Coronary artery (tissue), 2 donors: ENCODE measurements at regions not wholly inside any gene's neighbourhood (a gene's known extent, or its start where the extent isn't known, plus 50 kb on each side); places are given as distances from the start of the nearest gene placed in this dataset.

ENCODE experiments used
- DNase-seq: peaks from one replicate; pipeline ENCODE4 v3.0.0-alpha.2; 2017; ENCODE audit warnings: low spot score
- H3K27ac ChIP-seq, 2 donors: fragments of 200-600 bp; sonication (generic); one replicate each; pipeline ENCODE4 v1.5.1; 2016 to 2019
- H3K4me3 ChIP-seq: fragments of 200-600 bp; sonication (generic); 2 replicates; pipeline ENCODE4 v1.5.1; 2016; ENCODE audit warnings: mild to moderate bottlenecking, moderate library complexity
- CTCF ChIP-seq: fragments of 200-600 bp; sonication (generic); IDR thresholded peaks from one replicate; pipeline ENCODE4 v1.5.1; 2019; ENCODE audit warnings: antibody characterized with exemption

DNA sequence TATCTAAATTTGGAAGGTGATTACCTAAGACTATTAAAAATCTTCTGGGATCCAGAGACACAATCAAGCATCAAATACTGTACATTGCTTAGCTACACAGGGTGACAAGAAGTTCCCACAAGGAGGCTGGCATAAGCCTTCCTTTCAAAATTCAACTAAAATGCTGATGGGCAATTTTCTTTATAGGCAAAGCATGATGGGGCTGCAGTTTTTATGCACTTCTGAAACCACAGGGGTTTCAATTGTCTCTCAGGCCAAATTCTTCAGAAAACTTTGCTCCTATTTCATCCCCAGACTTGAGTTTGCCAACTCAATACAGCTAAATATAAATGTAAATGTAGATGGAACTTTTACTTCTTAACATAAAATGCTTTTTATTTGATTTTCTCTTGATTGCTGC is 241.6 kb downstream of the ZPLD1 start:
- Histone ChIP-seq H3K4me3 (no peak overlapping the region), H3K27ac (no peak overlapping the region)
- DNase-seq: no peak
- no peak for TF ChIP-seq CTCF

GRCh38 chr3:102682741-102683140 is 247.9 kb downstream of the ZPLD1 start:
- TF ChIP-seq CTCF: no peak
- no peak overlapping the region for H3K27ac ChIP-seq
- no peak overlapping the region for H3K4me3 ChIP-seq
- DNase-seq: no peak

- no peak for DNase-seq
- no peak overlapping the region for H3K4me3 ChIP-seq
- TF ChIP-seq CTCF: no peak
- no peak overlapping the region for H3K27ac ChIP-seq
Measured at GRCh38 chr3:102686792-102687191, 252.0 kb downstream of the ZPLD1 start.

GRCh38 chr3:102687851-102688555 is 253.2 kb downstream of the ZPLD1 start:
- H3K4me3 ChIP-seq: no peak overlapping the region
- TF ChIP-seq CTCF: no peak
- no peak overlapping the region for H3K27ac ChIP-seq
- DNase-seq: no peak

GRCh38 chr3:102688556-102688930 is 253.7 kb downstream of the ZPLD1 start:
- TF ChIP-seq CTCF: no peak
- no peak for DNase-seq

GRCh38 chr3:102691507-102691906 is 256.7 kb downstream of the ZPLD1 start:
- TF ChIP-seq CTCF: no peak
- H3K27ac ChIP-seq: no peak overlapping the region

More at GRCh38 chr3:102688556-102688930, 253.7 kb downstream of the ZPLD1 start:
- Histone ChIP-seq H3K4me3 (no peak overlapping the region), H3K27ac (no peak overlapping the region)

DNA sequence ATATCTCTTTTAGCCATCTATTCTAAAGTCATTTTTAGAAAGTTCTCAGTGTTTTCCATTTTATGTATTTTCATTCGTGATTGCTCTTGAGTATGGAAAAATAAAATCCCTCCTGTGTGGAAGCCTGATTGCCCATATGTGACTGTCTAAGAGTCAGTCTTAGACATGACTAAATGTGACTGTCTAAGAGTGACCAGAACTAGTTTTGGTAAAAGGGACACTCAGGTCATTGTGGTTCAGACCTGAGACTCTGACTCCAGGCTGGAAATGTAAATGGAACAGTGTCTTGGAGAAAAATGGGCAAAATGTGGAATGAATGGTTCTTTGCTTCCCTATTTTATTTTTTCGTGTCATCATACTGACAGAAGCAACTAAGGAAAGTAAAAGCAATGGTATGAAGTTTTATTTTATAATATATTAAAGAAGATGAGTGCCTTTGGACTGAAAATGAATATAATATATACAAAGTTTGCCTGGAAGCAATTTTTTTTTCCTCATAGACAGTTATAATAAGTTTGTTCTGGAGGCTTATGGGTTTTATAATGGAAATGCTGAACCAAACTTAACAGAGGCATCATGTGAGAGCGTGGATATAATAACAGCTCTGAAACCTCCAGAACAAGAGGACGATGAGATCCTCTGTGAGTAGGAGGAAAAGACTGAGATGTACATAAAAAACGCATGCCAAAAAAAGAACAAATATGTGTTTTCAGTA is 264.4 kb downstream of the ZPLD1 start:
- DNase-seq: no peak
- Histone ChIP-seq H3K27ac (no peak overlapping the region), H3K4me3 (no peak overlapping the region)
- no peak for TF ChIP-seq CTCF

More at GRCh38 chr3:102691507-102691906, 256.7 kb downstream of the ZPLD1 start:
- no peak overlapping the region for H3K4me3 ChIP-seq
- no peak for DNase-seq
